PC-3 (cell line): ENCODE measurements at regions not wholly inside any gene's neighbourhood (a gene's known extent, or its start where the extent isn't known, plus 50 kb on each side); places are given as distances from the start of the nearest gene placed in this dataset.

Experiments
- ATAC-seq: fragments of 200-7000 bp; cut with Tn5 transposase; 2 replicates; pipeline ENCODE4 v1.9.1; 2020; ENCODE audit warnings: mild to moderate bottlenecking, moderate library complexity
- BruUV-seq: library from RNA; stranded (reverse); fragments of 400-500 nt; replicated peaks from 2 replicates; lab custom pipeline; 2021; lab: Mats Ljungman, UMichigan
- CTCF ChIA-PET: fragments of 300-600 bp; sonication (Branson Sonifier 250); formaldehyde crosslinking; loops from one replicate; lab custom pipeline; 2022; ENCODE audit warnings: antibody characterized with exemption; lab: Charles Lee
- POLR2A ChIA-PET: fragments of 300-600 bp; sonication (Branson Sonifier 250); formaldehyde crosslinking; loops from one replicate; lab custom pipeline; 2022; ENCODE audit warnings: antibody characterized with exemption; ENCODE audit not compliant: unreplicated experiment; lab: Charles Lee
- DNase-seq: peaks from one replicate; pipeline ENCODE4 v3.0.0-alpha.2; 2015
- H2AFZ ChIP-seq: fragments of 300-600 bp; sonication (generic); 2 replicates; pipeline ENCODE4 v1.6.0; 2016; ENCODE audit warnings: antibody characterized with exemption, low read length
- H3F3A ChIP-seq: fragments of 300-600 bp; sonication (generic); one replicate; pipeline ENCODE4 v1.6.0; 2017; ENCODE audit warnings: antibody characterized with exemption, low read length, control low read depth, mild to moderate bottlenecking; ENCODE audit not compliant: unreplicated experiment
- H3K27ac ChIP-seq: fragments of 300-600 bp; sonication (generic); 2 replicates; pipeline ENCODE4 v1.5.1; 2016; ENCODE audit warnings: mild to moderate bottlenecking, low read length
- H3K27me3 ChIP-seq: fragments of 300-600 bp; sonication (generic); 2 replicates; pipeline ENCODE4 v1.6.1; 2016; ENCODE audit warnings: low read length, mixed read lengths
- H3K36me3 ChIP-seq: fragments of 300-600 bp; sonication (generic); 2 replicates; pipeline ENCODE4 v1.6.1; 2016; ENCODE audit warnings: low read depth, mixed run types, low read length, mixed read lengths
- H3K4me1 ChIP-seq: fragments of 300-600 bp; sonication (generic); 2 replicates; pipeline ENCODE4 v1.5.1; 2016; ENCODE audit warnings: low read length; ENCODE audit not compliant: insufficient read depth
- H3K4me2 ChIP-seq: fragments of 300-600 bp; sonication (generic); 2 replicates; pipeline ENCODE4 v1.6.0; 2016; ENCODE audit warnings: low read length
- H3K4me3 ChIP-seq: fragments of 300-600 bp; sonication (generic); 2 replicates; pipeline ENCODE4 v1.5.1; 2016; ENCODE audit warnings: mild to moderate bottlenecking, low read length, mixed read lengths
- H3K79me2 ChIP-seq: fragments of 300-600 bp; sonication (generic); 2 replicates; pipeline ENCODE4 v1.6.1; 2017; ENCODE audit warnings: low read length, mixed read lengths
- H3K9ac ChIP-seq: fragments of 300-600 bp; sonication (generic); 2 replicates; pipeline ENCODE4 v1.6.0; 2016; ENCODE audit warnings: mild to moderate bottlenecking, low read length
- H3K9me2 ChIP-seq: fragments of 300-600 bp; sonication (generic); replicated peaks from 2 replicates; pipeline ENCODE4 v1.6.1; 2016; ENCODE audit warnings: mixed run types, low read length, mixed read lengths
- H3K9me3 ChIP-seq: fragments of 300-600 bp; sonication (generic); 2 replicates; pipeline ENCODE4 v1.6.1; 2016; ENCODE audit warnings: low read length, mixed read lengths
- H4K20me1 ChIP-seq: fragments of 300-600 bp; sonication (generic); 2 replicates; pipeline ENCODE4 v1.6.1; 2016; ENCODE audit warnings: low read length, mixed read lengths
- CTCF ChIP-seq: fragments of 300-600 bp; sonication (generic); conservative IDR thresholded peaks from 2 replicates; pipeline ENCODE4 v1.5.1; 2017; ENCODE audit warnings: antibody characterized with exemption, low read depth, mild to moderate bottlenecking, low read length
- EZH2 ChIP-seq: fragments of 300-600 bp; sonication (generic); IDR thresholded peaks from one replicate; pipeline ENCODE4 v1.6.1; 2017; ENCODE audit warnings: antibody characterized with exemption, mild to moderate bottlenecking, low read length; ENCODE audit not compliant: unreplicated experiment
- EZH2phosphoT487 ChIP-seq: fragments of 300-600 bp; sonication (generic); IDR thresholded peaks from 2 replicates; pipeline ENCODE4 v1.6.1; 2018; ENCODE audit warnings: mild to moderate bottlenecking, antibody characterized with exemption, low read length, borderline replicate concordance
- intact Hi-C: fragments of 100-400 bp; cut with micrococcal nuclease; formaldehyde crosslinking; loops from 2 replicates; pipeline ENCODE4 v1.9.0; 2023

GRCh38 chr5:28574606-28575005, 1536.2 kb upstream of the CDH9 start:
- ChIA-PET POLR2A (no interaction called here), CTCF (no interaction called here)
- H3K4me1 ChIP-seq: no peaks in the 10 kb centered on the region
- no peaks in the 10 kb centered on the region for H4K20me1 ChIP-seq
- ATAC-seq (no peak), DNase-seq (no peak)
- H3K9me2 ChIP-seq: no peaks in the 10 kb centered on the region
- TF ChIP-seq EZH2phosphoT487: no peak
- no peak for TF ChIP-seq CTCF
- TF ChIP-seq EZH2: no peak
- no peak overlapping the region for H2AFZ ChIP-seq
- H3K79me2 ChIP-seq: no peaks in the 10 kb centered on the region
- H3K27me3 ChIP-seq: no peaks in the 10 kb centered on the region
- no peaks in the 10 kb centered on the region for H3F3A ChIP-seq
- H3K27ac ChIP-seq: no peak overlapping the region
- no peak overlapping the region for H3K4me2 ChIP-seq
- no peak overlapping the region for H3K9ac ChIP-seq
- H3K4me3 ChIP-seq: no peak overlapping the region
- H3K36me3 ChIP-seq: no peaks in the 10 kb centered on the region
- BruUV-seq: no TSS peak
- intact Hi-C loops: loop anchor here (5.0 to 10.0 kb wide), 2 partner anchors 230 to 1552 kb away; no protein-coding TSS in a partner anchor
- H3K9me3 ChIP-seq: no peaks in the 10 kb centered on the region

- H3K36me3 ChIP-seq: no peaks in the 10 kb centered on the region
- no peak for TF ChIP-seq EZH2
- no peak for TF ChIP-seq CTCF
- TF ChIP-seq EZH2phosphoT487: no peak
- H3K4me2 ChIP-seq: no peak overlapping the region
- H3K9me2 ChIP-seq: no peaks in the 10 kb centered on the region
- H3K9me3 ChIP-seq: no peaks in the 10 kb centered on the region
- H3K79me2 ChIP-seq: no peaks in the 10 kb centered on the region
- no TSS peak for BruUV-seq
- no peaks in the 10 kb centered on the region for H3F3A ChIP-seq
- H3K27me3 ChIP-seq: no peaks in the 10 kb centered on the region
- no peaks in the 10 kb centered on the region for H4K20me1 ChIP-seq
- no peak overlapping the region for H3K4me3 ChIP-seq
- POLR2A ChIA-PET: no interaction called here
- intact Hi-C loops: no loop called here
- no peak for DNase-seq
- ATAC-seq: no peak
- no peak overlapping the region for H2AFZ ChIP-seq
- no peak overlapping the region for H3K9ac ChIP-seq
- CTCF ChIA-PET: no interaction called here
- no peaks in the 10 kb centered on the region for H3K4me1 ChIP-seq
- no peak overlapping the region for H3K27ac ChIP-seq
Observed at GRCh38 chr5:28567048-28567447, 1528.7 kb upstream of the CDH9 start.

GRCh38 chr5:28561522-28561921, 1523.1 kb upstream of the CDH9 start:
- Histone ChIP-seq H3K27ac (no peak overlapping the region), H3K79me2 (no peaks in the 10 kb centered on the region), H3K4me3 (no peak overlapping the region), H3F3A (no peaks in the 10 kb centered on the region), H3K9me2 (no peaks in the 10 kb centered on the region), H3K36me3 (no peaks in the 10 kb centered on the region), H4K20me1 (no peaks in the 10 kb centered on the region), H3K9ac (no peak overlapping the region), H3K27me3 (no peaks in the 10 kb centered on the region), H3K4me2 (no peak overlapping the region), H2AFZ (no peak overlapping the region), H3K4me1 (no peaks in the 10 kb centered on the region), H3K9me3 (no peaks in the 10 kb centered on the region)
- ATAC-seq: no peak
- DNase-seq: no peak
- intact Hi-C loops: no loop called here
- ChIA-PET POLR2A (no interaction called here), CTCF (no interaction called here)
- TF ChIP-seq EZH2: no peak
- TF ChIP-seq EZH2phosphoT487: no peak
- no TSS peak for BruUV-seq
